ENCODE measurements at regions not wholly inside any gene's neighbourhood (a gene's known extent, or its start where the extent isn't known, plus 50 kb on each side); places are given as distances from the start of the nearest gene placed in this dataset.
A peak's percentile ranks its signal among the peaks of the same experiment; 100 is the strongest.
"Not testable (repeated sequence)": the region's sequence is repeated elsewhere in the genome, so short reads cannot be mapped to it uniquely, and the experiment has no call there.

DNA sequence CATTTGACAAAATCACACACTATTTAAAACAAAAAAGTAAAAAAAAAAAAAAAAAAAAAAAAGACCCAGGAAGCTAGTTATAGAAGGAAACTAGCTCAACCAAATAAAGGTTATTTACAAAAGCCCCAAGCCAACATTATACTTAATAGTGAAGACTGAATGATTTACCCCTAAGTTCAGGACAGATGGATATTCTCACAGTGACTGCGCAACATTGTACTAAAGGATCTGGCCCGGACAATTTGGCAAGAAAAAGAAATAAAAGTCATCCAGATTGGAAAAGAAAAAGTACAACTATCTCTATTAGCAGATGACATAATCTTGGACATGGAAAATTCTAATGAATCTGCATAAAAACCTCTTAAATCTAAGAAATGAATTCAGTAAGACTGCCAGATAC lies 936.0 kb upstream of the ADAMTS5 start:
- WGBS, 2 donors (ENCODE audit: low coverage in 1 of 2), result 59 to 68% methylated on average over 2 of the region's 2 CpGs
- DNase-seq, result not testable (repeated sequence)

DNA sequence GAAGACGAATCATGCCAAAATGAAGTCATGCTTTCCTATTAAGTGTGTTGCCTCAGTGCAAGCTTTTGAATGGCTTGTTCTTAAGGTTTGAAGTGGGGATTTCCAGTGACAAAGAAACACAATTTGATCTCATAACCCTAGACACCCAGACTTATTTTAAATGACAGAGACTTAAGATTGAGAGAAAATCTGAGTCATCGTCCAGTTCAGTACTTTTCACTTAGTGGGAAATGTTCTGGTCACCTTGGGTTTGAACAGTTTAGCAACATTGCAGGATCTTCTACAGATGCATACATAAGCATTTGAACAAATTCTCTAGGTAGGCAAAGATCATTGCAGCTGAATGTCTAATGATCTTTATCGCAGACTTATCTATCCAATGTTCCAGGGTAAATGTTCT lies 926.7 kb upstream of the ADAMTS5 start:
- in situ Hi-C loops (cut with MboI; ENCODE audit: low pct_ligation_motif_present in 1 of 4, low pct_unique_long_range_greater_than_20kb in 1 of 4, low sequenced_read_pairs in 3 of 4); H3K27ac ChIP-seq; H3K9me3 ChIP-seq; H3K36me3 ChIP-seq; H3K27me3 ChIP-seq; H3K4me1 ChIP-seq; H3K4me3 ChIP-seq; intact Hi-C loops (cut with DNase I; ENCODE audit: low total_unique reads); DNase-seq: not testable (repeated sequence)
- 83 to 90% methylated on average over 1 to 2 of the region's 3 CpGs for WGBS, 2 donors (ENCODE audit: low coverage in 1 of 2)

More for the DNA sequence above, 936.0 kb upstream of the ADAMTS5 start:
- H3K36me3 ChIP-seq; H3K27me3 ChIP-seq; H3K4me3 ChIP-seq; H3K27ac ChIP-seq; intact Hi-C loops (cut with DNase I; ENCODE audit: low total_unique reads); in situ Hi-C loops (cut with MboI; ENCODE audit: low pct_ligation_motif_present in 1 of 4, low pct_unique_long_range_greater_than_20kb in 1 of 4, low sequenced_read_pairs in 3 of 4); H3K4me1 ChIP-seq; H3K9me3 ChIP-seq: not testable (repeated sequence)
- peak; percentile 10 to 66 (median 50) for TF ChIP-seq POLR2AphosphoS5 (IDR thresholded peaks at IDR 0.05)

DNA sequence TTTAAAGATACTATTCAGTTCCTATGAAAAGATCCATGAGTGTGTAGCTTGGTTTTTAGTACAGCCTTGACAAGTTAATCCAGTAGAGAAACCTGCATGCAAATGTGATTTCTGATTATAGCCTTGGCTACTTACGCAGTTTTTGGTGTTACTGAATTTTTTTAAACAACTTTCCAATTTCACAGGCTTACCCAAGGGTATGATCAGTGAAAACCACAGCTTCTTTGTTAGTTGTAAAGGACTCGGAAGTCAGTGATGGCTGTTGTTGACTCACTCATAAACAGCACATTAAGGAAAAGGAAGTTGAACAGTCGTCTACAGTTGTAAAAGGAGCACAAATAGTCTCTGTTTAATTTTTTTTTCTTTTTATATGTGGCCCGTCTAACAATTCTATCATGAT lies 924.6 kb upstream of the ADAMTS5 start:
- 31 to 34% methylated on average over 4 of the region's 4 CpGs for WGBS, 2 donors (ENCODE audit: low coverage in 1 of 2)
- H3K9me3 ChIP-seq; H3K4me3 ChIP-seq; H3K4me1 ChIP-seq; H3K27ac ChIP-seq; in situ Hi-C loops (cut with MboI; ENCODE audit: low pct_ligation_motif_present in 1 of 4, low pct_unique_long_range_greater_than_20kb in 1 of 4, low sequenced_read_pairs in 3 of 4); intact Hi-C loops (cut with DNase I; ENCODE audit: low total_unique reads); H3K36me3 ChIP-seq; DNase-seq; H3K27me3 ChIP-seq: not testable (repeated sequence)

DNA sequence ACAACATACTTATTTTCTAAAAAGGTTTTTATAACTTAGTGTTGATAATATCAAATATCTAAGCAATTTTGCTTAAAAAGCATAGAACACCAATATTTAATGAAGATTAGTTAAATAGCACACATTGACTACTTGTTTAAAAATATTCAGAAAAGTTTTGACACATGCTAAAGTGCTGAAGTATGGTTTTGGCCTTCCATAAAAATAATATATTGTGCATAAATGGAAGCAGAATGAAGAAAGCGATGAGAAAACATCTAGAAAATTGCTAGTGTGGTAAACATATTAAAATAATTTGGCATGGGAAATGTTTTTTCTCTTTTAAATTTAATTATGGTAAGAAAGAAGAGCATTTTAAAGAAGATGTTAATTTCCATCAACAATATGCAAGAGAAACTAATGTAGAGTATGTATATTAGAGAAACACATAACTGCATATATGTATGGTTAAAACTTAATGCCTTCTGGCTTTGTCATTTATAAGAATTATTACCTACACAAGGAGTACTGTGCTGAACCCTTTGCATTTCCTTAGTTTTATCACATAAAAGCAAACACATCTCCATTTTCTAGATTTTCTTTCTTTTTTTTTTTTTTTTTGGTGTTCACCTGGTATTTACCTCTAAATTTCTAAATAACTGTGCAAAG lies 921.0 kb upstream of the ADAMTS5 start:
- DNase-seq; H3K4me3 ChIP-seq; H3K27ac ChIP-seq; H3K27me3 ChIP-seq; intact Hi-C loops (cut with DNase I; ENCODE audit: low total_unique reads); H3K4me1 ChIP-seq; H3K36me3 ChIP-seq; in situ Hi-C loops (cut with MboI; ENCODE audit: low pct_ligation_motif_present in 1 of 4, low pct_unique_long_range_greater_than_20kb in 1 of 4, low sequenced_read_pairs in 3 of 4); H3K9me3 ChIP-seq: not testable (repeated sequence)
- 85 to 100% methylated on average over 1 of the region's 1 CpG for WGBS, 2 donors (ENCODE audit: low coverage in 1 of 2)

DNA sequence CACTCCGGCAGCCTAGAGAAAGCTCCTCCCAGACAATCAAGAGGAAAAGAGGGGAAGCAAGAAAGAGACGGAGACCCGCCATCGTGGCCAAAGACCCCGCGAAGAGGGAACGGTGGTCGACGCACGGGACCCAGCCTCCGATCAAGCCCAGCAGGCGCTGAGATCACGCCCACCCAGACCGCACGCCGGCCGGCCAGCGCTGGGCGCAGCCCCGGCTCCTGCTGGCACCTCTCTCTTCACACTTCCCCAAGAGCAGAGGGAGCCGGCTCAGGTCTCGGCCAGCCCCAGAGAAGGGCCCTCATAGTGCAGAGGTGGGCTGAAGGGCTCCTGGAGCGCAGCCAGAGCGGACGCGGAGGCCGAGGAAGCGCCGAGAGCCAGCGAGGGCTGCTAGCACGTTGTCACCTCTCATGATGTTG lies 918.4 kb upstream of the ADAMTS5 start:
- 90 to 96% methylated on average over 2 to 31 of the region's 31 CpGs for WGBS, 2 donors (ENCODE audit: low coverage in 1 of 2)
- in situ Hi-C loops (cut with MboI; ENCODE audit: low pct_ligation_motif_present in 1 of 4, low pct_unique_long_range_greater_than_20kb in 1 of 4, low sequenced_read_pairs in 3 of 4) (no loop called here), intact Hi-C loops (cut with DNase I; ENCODE audit: low total_unique reads) (no loop called here)
- no peaks in the 10 kb centered on the region for H3K27me3 ChIP-seq
- no peaks in the 10 kb centered on the region for H3K4me1 ChIP-seq
- H3K4me3 ChIP-seq, result no peak overlapping the region
- TF ChIP-seq EP300 (IDR thresholded peaks at IDR 0.05; ENCODE audit: low read depth), result no peak
- TF ChIP-seq POLR2AphosphoS5 (IDR thresholded peaks at IDR 0.05), result no peak
- TF ChIP-seq, protein P1, sequence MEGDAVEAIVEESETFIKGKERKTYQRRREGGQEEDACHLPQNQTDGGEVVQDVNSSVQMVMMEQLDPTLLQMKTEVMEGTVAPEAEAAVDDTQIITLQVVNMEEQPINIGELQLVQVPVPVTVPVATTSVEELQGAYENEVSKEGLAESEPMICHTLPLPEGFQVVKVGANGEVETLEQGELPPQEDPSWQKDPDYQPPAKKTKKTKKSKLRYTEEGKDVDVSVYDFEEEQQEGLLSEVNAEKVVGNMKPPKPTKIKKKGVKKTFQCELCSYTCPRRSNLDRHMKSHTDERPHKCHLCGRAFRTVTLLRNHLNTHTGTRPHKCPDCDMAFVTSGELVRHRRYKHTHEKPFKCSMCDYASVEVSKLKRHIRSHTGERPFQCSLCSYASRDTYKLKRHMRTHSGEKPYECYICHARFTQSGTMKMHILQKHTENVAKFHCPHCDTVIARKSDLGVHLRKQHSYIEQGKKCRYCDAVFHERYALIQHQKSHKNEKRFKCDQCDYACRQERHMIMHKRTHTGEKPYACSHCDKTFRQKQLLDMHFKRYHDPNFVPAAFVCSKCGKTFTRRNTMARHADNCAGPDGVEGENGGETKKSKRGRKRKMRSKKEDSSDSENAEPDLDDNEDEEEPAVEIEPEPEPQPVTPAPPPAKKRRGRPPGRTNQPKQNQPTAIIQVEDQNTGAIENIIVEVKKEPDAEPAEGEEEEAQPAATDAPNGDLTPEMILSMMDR (IDR thresholded peaks at IDR 0.05), result no peak
- no peak for TF ChIP-seq POLR2A (IDR thresholded peaks at IDR 0.05)
- no peaks in the 10 kb centered on the region for H3K36me3 ChIP-seq
- no peaks in the 10 kb centered on the region for H3K9me3 ChIP-seq
- H3K27ac ChIP-seq, result no peak overlapping the region
- DNase-seq, result no peak

DNA sequence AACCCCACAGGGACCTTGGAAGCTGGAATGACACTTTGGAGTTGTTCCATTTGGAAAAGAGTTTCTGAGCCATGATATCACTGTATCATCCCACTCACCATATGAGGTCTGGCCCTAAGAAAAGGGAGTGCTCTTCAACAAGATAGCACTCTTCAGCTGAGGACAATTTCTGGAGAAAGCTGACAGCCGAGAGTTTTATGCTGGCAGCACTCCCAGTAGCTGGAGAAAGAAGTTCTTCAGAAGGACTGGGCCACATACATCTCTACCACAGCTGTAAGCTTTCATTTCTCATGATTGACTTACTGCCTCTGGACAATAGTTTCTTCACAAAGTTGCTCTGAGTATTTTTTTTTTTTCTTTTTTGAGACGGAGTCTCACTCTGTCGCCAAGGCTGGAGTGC lies 914.4 kb upstream of the ADAMTS5 start:
- H3K4me3 ChIP-seq; H3K27ac ChIP-seq; H3K4me1 ChIP-seq; intact Hi-C loops (cut with DNase I; ENCODE audit: low total_unique reads); H3K36me3 ChIP-seq; H3K27me3 ChIP-seq; in situ Hi-C loops (cut with MboI; ENCODE audit: low pct_ligation_motif_present in 1 of 4, low pct_unique_long_range_greater_than_20kb in 1 of 4, low sequenced_read_pairs in 3 of 4); H3K9me3 ChIP-seq; DNase-seq: not testable (repeated sequence)
- WGBS, 2 donors (ENCODE audit: low coverage in 1 of 2), result 62 to 86% methylated on average over 2 to 3 of the region's 3 CpGs

DNA sequence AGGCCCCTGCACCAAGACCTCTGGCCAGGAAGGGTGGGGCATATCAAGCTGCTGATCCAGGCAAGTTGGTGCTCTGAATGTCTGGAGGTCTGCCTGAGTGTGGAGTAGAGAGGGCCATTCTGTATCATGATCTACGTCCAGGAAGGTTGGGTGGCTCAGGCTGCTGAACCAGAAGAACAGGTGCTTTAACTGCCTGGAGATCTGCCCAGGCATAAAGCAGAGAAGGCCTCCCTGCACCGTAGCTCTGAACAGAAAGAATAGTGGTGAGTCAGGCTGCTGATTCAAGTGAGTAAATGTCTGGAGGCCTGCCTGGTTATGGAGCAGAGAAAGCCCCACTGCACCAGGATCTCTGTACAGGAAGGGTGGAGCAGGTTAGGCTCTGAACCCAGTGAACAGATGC lies 905.5 kb upstream of the ADAMTS5 start:
- H3K4me3 ChIP-seq; H3K27ac ChIP-seq; H3K27me3 ChIP-seq; H3K9me3 ChIP-seq; H3K36me3 ChIP-seq; intact Hi-C loops (cut with DNase I; ENCODE audit: low total_unique reads); H3K4me1 ChIP-seq; in situ Hi-C loops (cut with MboI; ENCODE audit: low pct_ligation_motif_present in 1 of 4, low pct_unique_long_range_greater_than_20kb in 1 of 4, low sequenced_read_pairs in 3 of 4); DNase-seq: not testable (repeated sequence)
- 51% methylated on average over 2 of the region's 2 CpGs; no CpG with 5 or more reads in 1 of the 2 donors for WGBS, 2 donors (ENCODE audit: low coverage in 1 of 2)

DNA sequence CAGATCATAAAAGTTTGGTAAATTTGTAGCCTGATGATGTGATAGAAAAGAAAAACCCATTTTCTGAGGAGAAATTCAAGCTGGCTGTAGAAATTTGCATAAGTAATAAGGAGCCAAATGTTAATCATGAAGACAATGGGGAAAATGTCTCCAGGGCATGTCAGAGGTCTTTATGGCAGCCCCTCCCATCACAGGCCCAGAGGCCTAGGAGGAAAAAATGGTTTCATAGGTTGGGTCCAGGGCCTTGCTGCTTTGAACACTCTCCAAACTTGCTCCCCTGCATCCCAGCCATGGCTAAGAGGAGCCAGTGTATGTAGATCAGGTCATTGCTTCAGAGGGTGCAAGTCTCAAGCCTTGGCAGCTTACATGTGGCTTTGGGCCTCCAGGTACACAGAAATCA lies 903.9 kb upstream of the ADAMTS5 start:
- in situ Hi-C loops (cut with MboI; ENCODE audit: low pct_ligation_motif_present in 1 of 4, low pct_unique_long_range_greater_than_20kb in 1 of 4, low sequenced_read_pairs in 3 of 4); intact Hi-C loops (cut with DNase I; ENCODE audit: low total_unique reads); H3K27me3 ChIP-seq: not testable (repeated sequence)

DNA sequence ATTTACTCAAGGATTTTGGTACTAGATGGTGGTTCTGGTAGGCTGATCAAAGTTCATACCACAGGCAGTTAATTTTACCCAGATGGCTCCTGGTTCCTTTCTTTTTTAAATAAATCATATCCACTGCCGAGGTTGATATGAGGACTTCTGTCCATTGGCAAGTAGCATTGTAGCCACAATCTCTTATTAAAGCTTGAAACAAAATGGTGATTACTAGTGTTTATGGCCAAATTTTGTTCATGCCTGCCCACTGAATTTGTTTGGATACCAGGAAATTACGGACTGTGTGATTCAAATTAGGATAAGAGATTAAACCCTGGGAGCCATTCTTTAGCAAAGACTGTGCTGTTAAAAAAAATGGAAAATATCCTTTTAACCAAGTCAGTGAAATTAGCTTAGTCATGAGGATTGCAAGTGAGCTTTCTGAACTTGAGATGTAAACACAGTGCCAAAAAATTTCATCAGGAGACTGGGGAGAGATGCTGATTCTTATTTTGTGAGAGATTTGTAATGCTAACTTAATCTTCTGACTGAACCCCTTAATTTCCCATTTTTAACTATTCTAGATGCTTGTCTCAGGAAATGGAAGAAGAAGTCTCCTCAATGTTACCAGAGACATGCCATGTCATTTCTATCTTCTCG lies 893.5 kb upstream of the ADAMTS5 start:
- intact Hi-C loops (cut with DNase I; ENCODE audit: low total_unique reads); in situ Hi-C loops (cut with MboI; ENCODE audit: low pct_ligation_motif_present in 1 of 4, low pct_unique_long_range_greater_than_20kb in 1 of 4, low sequenced_read_pairs in 3 of 4); DNase-seq; H3K4me1 ChIP-seq; H3K36me3 ChIP-seq; H3K9me3 ChIP-seq; H3K4me3 ChIP-seq; H3K27ac ChIP-seq; H3K27me3 ChIP-seq: not testable (repeated sequence)
- 52 to 59% methylated on average over 3 of the region's 3 CpGs for WGBS, 2 donors (ENCODE audit: low coverage in 1 of 2)

More for the DNA sequence above, 903.9 kb upstream of the ADAMTS5 start:
- not testable (repeated sequence) for H3K36me3 ChIP-seq, H3K9me3 ChIP-seq, H3K27ac ChIP-seq, H3K4me3 ChIP-seq, DNase-seq, H3K4me1 ChIP-seq

All from transverse colon (tissue), 4 donors.